ENCODE measurements at regions not wholly inside any gene's neighbourhood (a gene's known extent, or its start where the extent isn't known, plus 50 kb on each side); places are given as distances from the start of the nearest gene placed in this dataset.

DNA sequence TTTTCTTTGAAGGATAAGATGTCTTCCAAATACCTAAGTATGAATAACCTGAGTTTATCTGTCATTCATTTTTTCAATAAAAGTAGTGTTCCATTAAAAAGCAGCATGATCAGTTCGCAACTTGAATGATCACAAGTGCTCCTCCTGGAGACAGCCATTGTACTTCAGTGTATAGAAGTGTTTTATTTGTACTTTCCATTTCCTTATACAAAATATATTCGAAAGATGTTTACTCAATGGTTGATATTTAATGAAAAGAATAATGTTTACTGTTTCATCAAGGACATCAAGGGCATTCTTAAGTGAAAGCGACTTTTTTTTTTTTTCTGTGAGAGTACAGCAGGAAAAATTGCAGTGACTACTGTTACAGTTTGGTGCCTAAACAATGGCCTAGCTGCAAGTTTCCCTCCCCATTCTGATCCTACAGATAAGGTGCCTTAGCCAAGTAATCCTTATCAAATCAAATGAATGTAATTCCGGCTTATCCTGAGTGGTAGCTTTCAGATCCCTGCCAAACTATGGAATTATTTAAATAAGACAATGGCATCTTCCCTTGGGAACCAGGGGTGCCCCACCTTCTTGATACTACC, 69.0 kb upstream of the IL15 start:
- no peak overlapping the region for H3K4me3 ChIP-seq (ENCODE audit: low read depth, low read length)
- no peak for DNase-seq (ENCODE audit: low read depth)
- TF ChIP-seq, protein P1, sequence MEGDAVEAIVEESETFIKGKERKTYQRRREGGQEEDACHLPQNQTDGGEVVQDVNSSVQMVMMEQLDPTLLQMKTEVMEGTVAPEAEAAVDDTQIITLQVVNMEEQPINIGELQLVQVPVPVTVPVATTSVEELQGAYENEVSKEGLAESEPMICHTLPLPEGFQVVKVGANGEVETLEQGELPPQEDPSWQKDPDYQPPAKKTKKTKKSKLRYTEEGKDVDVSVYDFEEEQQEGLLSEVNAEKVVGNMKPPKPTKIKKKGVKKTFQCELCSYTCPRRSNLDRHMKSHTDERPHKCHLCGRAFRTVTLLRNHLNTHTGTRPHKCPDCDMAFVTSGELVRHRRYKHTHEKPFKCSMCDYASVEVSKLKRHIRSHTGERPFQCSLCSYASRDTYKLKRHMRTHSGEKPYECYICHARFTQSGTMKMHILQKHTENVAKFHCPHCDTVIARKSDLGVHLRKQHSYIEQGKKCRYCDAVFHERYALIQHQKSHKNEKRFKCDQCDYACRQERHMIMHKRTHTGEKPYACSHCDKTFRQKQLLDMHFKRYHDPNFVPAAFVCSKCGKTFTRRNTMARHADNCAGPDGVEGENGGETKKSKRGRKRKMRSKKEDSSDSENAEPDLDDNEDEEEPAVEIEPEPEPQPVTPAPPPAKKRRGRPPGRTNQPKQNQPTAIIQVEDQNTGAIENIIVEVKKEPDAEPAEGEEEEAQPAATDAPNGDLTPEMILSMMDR (conservative IDR thresholded peaks at IDR 0.05; ENCODE audit: low read depth, low read length) = no peak

DNA sequence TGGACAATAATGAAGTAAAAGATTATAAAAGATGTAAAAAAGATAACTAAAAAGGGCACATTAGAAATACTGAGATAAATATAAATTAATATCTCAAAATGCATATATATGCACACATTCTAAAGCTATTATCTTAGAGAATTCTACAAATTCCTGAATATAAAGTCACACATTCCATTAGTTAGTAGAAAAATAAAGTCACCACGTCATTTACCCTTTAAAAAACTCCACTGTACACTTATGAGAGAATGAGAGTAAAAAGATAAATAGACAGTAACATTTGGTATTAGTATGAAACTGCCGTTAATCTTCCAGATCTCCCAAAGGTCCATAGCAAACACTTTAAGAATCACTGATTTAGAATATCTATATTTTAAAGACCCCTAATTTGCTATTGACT, 67.2 kb upstream of the IL15 start:
- no peak overlapping the region for H3K4me3 ChIP-seq (ENCODE audit: low read depth, low read length)
- DNase-seq (ENCODE audit: low read depth) = no peak
- TF ChIP-seq, protein P1 (conservative IDR thresholded peaks at IDR 0.05; ENCODE audit: low read depth, low read length) = no peak

DNA sequence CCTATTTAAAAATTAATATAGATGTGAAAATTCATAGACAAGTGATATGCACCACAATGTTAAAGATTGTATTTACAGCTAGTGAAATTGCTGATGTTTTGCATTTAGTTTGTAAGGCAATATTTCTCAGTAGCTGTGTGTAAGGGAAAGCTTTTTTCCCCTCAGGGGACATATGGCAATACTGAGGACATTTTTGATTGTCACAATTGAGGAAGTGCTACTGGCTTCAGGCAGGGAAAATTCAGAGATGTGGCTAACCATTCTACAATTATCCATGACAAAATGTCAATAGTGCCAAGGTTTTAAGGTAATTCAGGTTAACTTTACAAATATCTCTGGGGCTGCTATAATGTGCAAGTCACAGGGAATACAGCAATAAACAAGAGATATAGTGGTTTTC, 66.1 kb upstream of the IL15 start:
- no peak overlapping the region for H3K4me3 ChIP-seq (ENCODE audit: low read depth, low read length)
- DNase-seq (ENCODE audit: low read depth) = no peak
- TF ChIP-seq, protein P1 (conservative IDR thresholded peaks at IDR 0.05; ENCODE audit: low read depth, low read length) = no peak

DNA sequence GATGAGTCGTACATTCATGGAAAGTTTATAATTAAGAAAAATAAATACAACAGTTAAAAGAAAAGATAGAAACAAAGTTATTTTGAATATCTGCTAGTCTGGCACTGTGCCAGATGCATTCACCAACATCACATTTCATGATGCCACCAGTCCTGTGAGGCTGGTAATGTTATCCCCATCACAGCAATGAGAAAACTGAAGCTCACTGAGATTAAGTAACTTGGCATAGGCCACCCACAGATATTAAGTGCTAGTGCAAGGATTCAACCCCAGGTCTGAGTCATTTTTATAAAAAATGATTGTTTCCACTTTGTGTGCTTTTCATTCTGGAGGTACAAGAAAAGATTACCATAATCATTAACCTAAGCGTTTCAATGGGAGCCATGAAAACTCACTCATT, 65.0 kb upstream of the IL15 start:
- TF ChIP-seq, protein P1 (conservative IDR thresholded peaks at IDR 0.05; ENCODE audit: low read depth, low read length) = no peak
- no peak for DNase-seq (ENCODE audit: low read depth)
- no peak overlapping the region for H3K4me3 ChIP-seq (ENCODE audit: low read depth, low read length)

DNA sequence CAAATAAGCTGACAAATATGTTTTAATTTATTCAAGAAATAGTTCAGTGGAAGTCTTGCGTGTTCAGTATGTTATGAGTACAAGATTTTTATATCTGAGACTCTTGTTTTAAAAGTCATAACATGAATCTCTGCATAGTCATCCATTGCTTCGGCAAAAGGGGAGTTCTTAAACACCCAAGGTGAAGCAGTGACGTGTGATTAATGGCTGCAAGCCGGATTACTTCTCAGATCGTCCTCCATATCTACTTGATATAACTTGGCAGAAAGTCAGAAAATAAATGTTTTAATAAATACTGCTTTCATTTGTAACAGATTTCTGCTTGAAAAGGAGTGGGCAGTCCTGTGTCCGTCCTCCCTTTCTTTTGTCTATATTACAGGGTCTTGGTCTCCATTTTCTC, 64.6 kb upstream of the IL15 start:
- DNase-seq (ENCODE audit: low read depth) = no peak
- TF ChIP-seq, protein P1 (conservative IDR thresholded peaks at IDR 0.05; ENCODE audit: low read depth, low read length) = no peak
- no peak overlapping the region for H3K4me3 ChIP-seq (ENCODE audit: low read depth, low read length)

DNA sequence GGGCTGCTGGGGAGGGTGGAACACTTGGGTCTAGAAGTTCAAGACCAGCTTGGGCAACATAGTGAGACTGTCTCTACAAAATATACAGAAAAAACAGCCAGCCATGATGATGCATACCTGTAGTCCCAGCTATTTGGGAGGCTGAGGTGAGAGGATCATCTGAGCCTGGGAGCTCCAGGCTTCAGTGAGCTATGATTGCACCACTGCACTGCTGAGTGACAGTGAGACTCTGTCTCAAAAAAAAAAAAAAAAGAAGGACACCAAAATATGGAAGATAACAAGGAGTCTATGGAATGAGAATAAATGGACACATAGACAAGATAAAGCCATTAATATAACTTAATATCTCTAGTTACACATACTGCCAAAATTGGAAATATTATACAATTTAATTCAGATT, 62.7 kb upstream of the IL15 start:
- TF ChIP-seq, protein P1 (conservative IDR thresholded peaks at IDR 0.05; ENCODE audit: low read depth, low read length) = no peak
- no peak overlapping the region for H3K4me3 ChIP-seq (ENCODE audit: low read depth, low read length)
- DNase-seq (ENCODE audit: low read depth) = no peak

DNA sequence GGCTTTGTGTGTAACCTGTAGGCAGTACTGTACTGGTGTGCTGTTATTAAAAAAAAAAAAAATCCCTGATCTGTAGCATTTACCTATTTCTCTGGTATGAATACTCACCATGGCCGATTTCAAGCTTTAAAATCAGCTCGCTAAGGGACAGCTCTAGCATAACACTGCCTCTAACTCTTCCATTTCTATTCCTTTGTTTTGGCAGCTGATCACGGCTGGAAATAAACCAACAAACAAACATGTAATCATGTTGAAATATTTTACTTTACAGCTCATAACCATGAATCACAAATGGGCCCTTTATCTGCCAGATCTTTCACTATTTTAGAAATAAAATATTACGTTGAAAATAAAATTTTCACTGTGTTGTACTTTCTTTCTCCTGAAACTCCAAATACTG, 60.5 kb upstream of the IL15 start:
- no peak overlapping the region for H3K4me3 ChIP-seq (ENCODE audit: low read depth, low read length)
- no peak for DNase-seq (ENCODE audit: low read depth)
- TF ChIP-seq, protein P1 (conservative IDR thresholded peaks at IDR 0.05; ENCODE audit: low read depth, low read length) = no peak
